HG03521 (cell line): ENCODE measurements at regions not wholly inside any gene's neighbourhood (a gene's known extent, or its start where the extent isn't known, plus 50 kb on each side); places are given as distances from the start of the nearest gene placed in this dataset.
"Not testable (repeated sequence)": the region's sequence is repeated elsewhere in the genome, so short reads cannot be mapped to it uniquely, and the experiment has no call there.

Experiments used
- ATAC-seq: cut with Tn5 transposase; IDR thresholded peaks from one replicate; pipeline ENCODE4 v1.9.1; 2021; ENCODE audit warnings: mild to moderate bottlenecking, moderate library complexity; ENCODE audit not compliant: unreplicated experiment

GRCh38 chr4:12499693-12500092 lies 984.4 kb downstream of the RAB28 start:
- ATAC-seq, result no peak

GRCh38 chr4:12495211-12495610 lies 988.9 kb downstream of the RAB28 start:
- ATAC-seq, result no peak

- ATAC-seq, result no peak
Observed at GRCh38 chr4:12492730-12493393, 991.3 kb downstream of the RAB28 start.

- ATAC-seq, result no peak
Observed at GRCh38 chr4:12488672-12489071, 995.5 kb downstream of the RAB28 start.

- no peak for ATAC-seq
Observed at GRCh38 chr4:12487000-12487399, 997.1 kb downstream of the RAB28 start.

GRCh38 chr4:12472087-12472486 lies 1012.1 kb downstream of the RAB28 start:
- no peak for ATAC-seq

- no peak for ATAC-seq
Observed at GRCh38 chr4:12471193-12471592, 1012.9 kb downstream of the RAB28 start.

- not testable (repeated sequence) for ATAC-seq
Observed at GRCh38 chr4:12461576-12461975, 1022.6 kb downstream of the RAB28 start.

- no peak for ATAC-seq
Observed at GRCh38 chr4:12459126-12459525, 1025.0 kb downstream of the RAB28 start.

- ATAC-seq, result no peak
Observed at GRCh38 chr4:12458621-12459020, 1025.5 kb downstream of the RAB28 start.

GRCh38 chr4:12452291-12452690 lies 1023.6 kb upstream of the HS3ST1 start:
- ATAC-seq, result no peak

GRCh38 chr4:12447451-12447850 lies 1018.8 kb upstream of the HS3ST1 start:
- no peak for ATAC-seq

GRCh38 chr4:12446657-12447185 lies 1018.0 kb upstream of the HS3ST1 start:
- ATAC-seq, result no peak

- ATAC-seq, result no peak
Observed at GRCh38 chr4:12446256-12446655, 1017.6 kb upstream of the HS3ST1 start.

GRCh38 chr4:12445711-12446235 lies 1017.1 kb upstream of the HS3ST1 start:
- ATAC-seq, result no peak

GRCh38 chr4:12439633-12440305 lies 1011.1 kb upstream of the HS3ST1 start:
- no peak for ATAC-seq

GRCh38 chr4:12431259-12431658 lies 1002.6 kb upstream of the HS3ST1 start:
- not testable (repeated sequence) for ATAC-seq

- ATAC-seq, result no peak
Observed at GRCh38 chr4:12421364-12421763, 992.7 kb upstream of the HS3ST1 start.

- ATAC-seq, result no peak
Observed at GRCh38 chr4:12416755-12417154, 988.1 kb upstream of the HS3ST1 start.

GRCh38 chr4:12414181-12414812 lies 985.6 kb upstream of the HS3ST1 start:
- ATAC-seq, result no peak

- no peak for ATAC-seq
Observed at GRCh38 chr4:12411072-12411471, 982.4 kb upstream of the HS3ST1 start.
